Duodenal mucosa (tissue), 2 donors: ENCODE measurements at regions not wholly inside any gene's neighbourhood (a gene's known extent, or its start where the extent isn't known, plus 50 kb on each side); places are given as distances from the start of the nearest gene placed in this dataset.

Experiments
- H3K27ac ChIP-seq: one replicate; pipeline ENCODE4 v1.7.0; 2013; ENCODE audit warnings: low read depth, low read length
- H3K27me3 ChIP-seq, 2 donors: one replicate each; pipeline ENCODE4 v1.7.0; 2013; ENCODE audit warnings: low read length in 2 of 2, control low read depth in 1 of 2; ENCODE audit not compliant: insufficient read depth in 2 of 2, control insufficient read depth in 1 of 2
- H3K36me3 ChIP-seq, 2 donors: one replicate each; pipeline ENCODE4 v1.7.0; 2013; ENCODE audit warnings: low read length in 2 of 2, control low read depth in 1 of 2; ENCODE audit not compliant: insufficient read depth in 2 of 2, control insufficient read depth in 1 of 2
- H3K4me1 ChIP-seq, 2 donors: one replicate each; pipeline ENCODE4 v1.7.0; 2013; ENCODE audit warnings: low read length in 2 of 2, control low read depth in 1 of 2; ENCODE audit not compliant: insufficient read depth in 2 of 2, control insufficient read depth in 1 of 2
- H3K4me3 ChIP-seq, 2 donors: one replicate each; pipeline ENCODE4 v1.7.0; 2013; ENCODE audit warnings: low read length in 2 of 2, low read depth in 1 of 2
- H3K9ac ChIP-seq, 2 donors: one replicate each; pipeline ENCODE4 v1.7.0; 2013; ENCODE audit warnings: low read length in 2 of 2, low read depth in 1 of 2
- H3K9me3 ChIP-seq, 2 donors: one replicate each; pipeline ENCODE4 v1.7.0; 2013; ENCODE audit warnings: low read length in 2 of 2, control low read depth in 1 of 2; ENCODE audit not compliant: control insufficient read depth in 1 of 2

DNA sequence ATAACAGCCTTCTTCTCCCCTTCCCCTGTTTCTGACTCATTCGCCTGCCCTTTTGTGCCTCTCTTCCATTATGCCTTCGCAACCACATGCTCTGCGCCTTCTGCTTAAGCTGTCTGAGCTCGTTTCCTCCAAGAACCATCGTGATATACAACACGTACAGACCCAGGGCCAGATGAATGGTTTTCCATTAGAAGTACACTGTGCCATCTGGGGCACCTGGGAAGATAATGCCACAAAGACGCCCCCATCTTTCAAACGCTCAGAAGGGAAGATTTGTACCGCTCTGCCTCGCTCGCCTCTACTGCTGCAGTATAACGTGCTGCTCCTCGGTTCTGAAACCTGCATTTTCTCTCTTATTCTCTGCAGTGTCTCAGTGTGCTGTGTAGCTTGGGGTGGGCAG, 470.9 kb upstream of the STXBP6 start:
- no peaks in the 10 kb centered on the region for H3K36me3 ChIP-seq
- no peaks in the 10 kb centered on the region for H3K4me1 ChIP-seq
- H3K9ac ChIP-seq = no peak overlapping the region
- H3K9me3 ChIP-seq = peaks cover 2 to 4% of the 10 kb centered on the region in 2 donors
- no peaks in the 10 kb centered on the region for H3K27me3 ChIP-seq
- no peak overlapping the region for H3K27ac ChIP-seq
- H3K4me3 ChIP-seq = no peak overlapping the region

DNA sequence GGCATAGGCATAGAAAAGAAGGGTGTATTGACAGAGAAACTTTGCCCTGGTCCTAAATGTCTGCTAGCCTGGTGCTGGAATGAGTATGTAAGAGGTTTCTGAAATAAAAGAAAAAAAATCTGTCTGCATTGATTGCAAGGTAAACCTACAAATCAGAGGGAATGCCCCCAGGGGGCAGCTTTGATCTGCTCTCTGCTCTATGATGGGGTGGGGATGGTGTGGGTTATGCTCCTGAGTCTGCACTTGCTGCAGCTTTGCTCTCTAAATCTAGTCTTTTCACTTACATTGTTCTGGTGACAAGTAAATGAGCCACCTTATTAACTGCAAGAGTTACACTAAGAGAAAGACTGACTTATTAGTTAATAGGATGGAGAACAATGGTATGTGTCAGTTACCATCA, 468.4 kb upstream of the STXBP6 start:
- Histone ChIP-seq H3K27me3 (no peaks in the 10 kb centered on the region), H3K9ac (no peak overlapping the region), H3K27ac (no peak overlapping the region), H3K9me3 (no peaks in the 10 kb centered on the region), H3K36me3 (no peaks in the 10 kb centered on the region), H3K4me1 (no peaks in the 10 kb centered on the region), H3K4me3 (no peak overlapping the region)

DNA sequence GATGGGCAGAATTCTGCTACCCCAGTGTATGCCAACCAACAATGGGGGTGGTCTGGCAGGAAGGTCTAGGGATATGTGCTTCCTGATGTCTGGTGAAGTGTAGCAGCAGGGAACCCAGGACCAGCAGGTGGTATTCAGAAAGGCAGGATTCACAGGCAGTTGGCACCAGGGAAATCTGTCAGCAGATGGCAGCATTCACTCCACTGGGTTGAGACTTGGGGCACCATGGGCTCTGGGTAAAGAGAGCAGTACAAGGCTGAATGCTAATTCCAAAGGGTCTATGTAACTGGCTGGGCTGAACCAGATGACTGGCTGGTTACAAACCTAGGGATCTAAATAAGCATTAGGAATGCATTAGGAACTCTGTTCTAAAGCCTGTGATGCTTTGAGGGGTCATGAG, 466.9 kb upstream of the STXBP6 start:
- Histone ChIP-seq H3K4me1 (no peaks in the 10 kb centered on the region), H3K36me3 (no peaks in the 10 kb centered on the region), H3K4me3 (no peak overlapping the region), H3K9ac (no peak overlapping the region), H3K27ac (no peak overlapping the region), H3K9me3 (no peaks in the 10 kb centered on the region), H3K27me3 (no peaks in the 10 kb centered on the region)

DNA sequence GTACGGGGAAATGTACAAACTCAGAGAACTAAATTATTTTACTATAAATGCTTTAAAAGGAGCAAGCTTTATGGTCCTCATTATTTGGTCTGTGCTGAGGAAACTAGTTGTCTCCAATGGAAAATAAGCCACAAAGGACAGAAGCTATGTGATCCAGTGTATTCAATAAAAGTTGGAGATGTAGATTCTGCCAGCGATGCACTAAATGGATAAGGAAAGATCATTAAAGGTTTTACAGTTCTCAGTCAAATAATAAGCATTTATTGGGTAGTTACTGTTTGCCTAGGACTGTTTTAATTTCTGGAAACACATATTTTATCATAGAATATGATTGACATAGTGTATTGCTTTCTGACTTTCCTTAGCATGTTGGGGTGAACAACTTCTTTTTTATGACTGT, 458.9 kb upstream of the STXBP6 start:
- no peaks in the 10 kb centered on the region for H3K27me3 ChIP-seq

DNA sequence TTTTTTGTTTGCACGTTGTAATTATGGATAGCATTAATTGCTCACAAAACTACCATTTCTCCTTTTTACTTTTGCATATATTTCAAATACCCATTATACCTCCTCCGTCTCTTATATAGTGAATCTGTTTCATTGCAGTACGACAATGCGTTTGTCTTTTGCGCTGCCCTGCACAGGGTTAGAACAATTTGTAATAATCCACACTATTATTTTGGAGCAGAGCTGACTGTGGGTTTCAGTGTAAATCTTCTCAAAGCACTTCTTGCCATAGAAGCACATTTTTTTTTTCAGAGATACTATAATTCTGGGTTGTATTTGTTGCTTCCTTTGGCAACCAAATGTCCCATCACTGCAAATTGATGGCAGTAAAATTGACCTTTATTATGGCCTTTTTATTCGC, 451.8 kb upstream of the STXBP6 start:
- no peaks in the 10 kb centered on the region for H3K36me3 ChIP-seq
- H3K9me3 ChIP-seq = peaks cover 0 to 2% of the 10 kb centered on the region in 2 donors
- H3K9ac ChIP-seq = no peak overlapping the region
- no peaks in the 10 kb centered on the region for H3K27me3 ChIP-seq
- no peak overlapping the region for H3K27ac ChIP-seq
- no peaks in the 10 kb centered on the region for H3K4me1 ChIP-seq
- no peak overlapping the region for H3K4me3 ChIP-seq

More for the DNA sequence above, 458.9 kb upstream of the STXBP6 start:
- Histone ChIP-seq H3K4me3 (no peak overlapping the region), H3K9me3 (no peaks in the 10 kb centered on the region), H3K4me1 (no peaks in the 10 kb centered on the region), H3K9ac (no peak overlapping the region), H3K36me3 (no peaks in the 10 kb centered on the region), H3K27ac (no peak overlapping the region)

DNA sequence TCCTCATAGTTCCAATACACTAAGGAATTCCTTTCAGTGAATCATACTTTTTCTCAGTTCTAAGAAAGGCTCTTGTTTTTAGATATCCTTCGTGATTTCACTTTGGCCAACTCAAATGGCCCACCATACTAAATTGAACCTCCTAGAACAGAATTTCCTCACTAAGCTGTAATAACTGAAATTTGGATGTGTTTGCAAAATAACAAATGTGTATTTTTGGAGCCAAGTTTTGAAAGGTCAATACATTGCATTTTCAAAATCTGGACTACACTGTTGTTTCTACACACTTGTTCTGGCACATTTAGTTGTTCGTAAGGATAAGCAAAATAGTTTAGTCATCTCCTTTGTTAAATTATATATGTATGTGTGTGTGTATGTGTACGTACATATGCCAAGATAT, 439.0 kb upstream of the STXBP6 start:
- H3K4me3 ChIP-seq = no peak overlapping the region
- H3K36me3 ChIP-seq = no peaks in the 10 kb centered on the region
- no peak overlapping the region for H3K9ac ChIP-seq
- H3K27ac ChIP-seq = no peak overlapping the region
- no peaks in the 10 kb centered on the region for H3K9me3 ChIP-seq
- no peaks in the 10 kb centered on the region for H3K27me3 ChIP-seq
- H3K4me1 ChIP-seq = no peaks in the 10 kb centered on the region

DNA sequence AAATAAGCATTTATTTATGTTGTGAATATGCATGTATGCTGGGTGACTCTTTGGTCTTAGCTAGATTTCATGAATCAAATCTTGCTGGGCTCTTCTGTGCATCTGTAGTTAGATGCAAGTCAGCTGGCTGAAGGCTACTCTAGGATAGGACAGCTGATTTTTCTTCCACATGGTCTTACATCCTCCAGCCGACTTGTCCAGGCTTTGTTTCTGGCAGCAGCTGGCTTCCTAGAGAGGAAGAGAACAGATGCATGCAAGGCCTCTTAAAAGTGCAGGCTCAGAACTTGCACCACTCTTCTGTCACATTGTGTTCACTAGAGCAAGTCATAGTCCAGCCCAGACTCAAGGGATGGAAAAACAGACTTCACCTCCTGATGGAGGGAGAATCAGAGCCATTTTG, 435.4 kb upstream of the STXBP6 start:
- Histone ChIP-seq H3K27me3 (no peaks in the 10 kb centered on the region), H3K27ac (no peak overlapping the region), H3K9ac (no peak overlapping the region), H3K4me1 (no peaks in the 10 kb centered on the region), H3K36me3 (no peaks in the 10 kb centered on the region), H3K4me3 (no peak overlapping the region), H3K9me3 (no peaks in the 10 kb centered on the region)

DNA sequence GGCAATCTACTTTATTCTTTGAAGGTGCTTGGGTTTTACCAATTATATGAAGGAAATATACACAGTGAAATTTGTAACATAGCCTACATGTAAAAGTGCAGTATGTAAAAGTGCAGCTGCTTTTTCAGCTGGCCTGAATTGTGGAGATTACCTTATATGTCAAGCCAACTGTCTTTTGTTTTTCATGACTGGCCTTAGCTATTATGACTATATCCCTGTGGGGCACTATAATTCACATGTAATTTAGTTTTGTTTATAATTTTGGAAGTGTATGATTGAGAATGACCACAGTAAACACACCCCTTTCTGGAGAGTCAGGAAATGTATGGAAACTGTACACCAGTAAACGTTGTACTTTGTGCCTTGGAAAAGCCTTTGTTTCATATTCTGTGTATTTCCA, 435.0 kb upstream of the STXBP6 start:
- Histone ChIP-seq H3K36me3 (no peaks in the 10 kb centered on the region), H3K9me3 (no peaks in the 10 kb centered on the region), H3K9ac (no peak overlapping the region), H3K27me3 (no peaks in the 10 kb centered on the region), H3K27ac (no peak overlapping the region), H3K4me3 (no peak overlapping the region), H3K4me1 (no peaks in the 10 kb centered on the region)

DNA sequence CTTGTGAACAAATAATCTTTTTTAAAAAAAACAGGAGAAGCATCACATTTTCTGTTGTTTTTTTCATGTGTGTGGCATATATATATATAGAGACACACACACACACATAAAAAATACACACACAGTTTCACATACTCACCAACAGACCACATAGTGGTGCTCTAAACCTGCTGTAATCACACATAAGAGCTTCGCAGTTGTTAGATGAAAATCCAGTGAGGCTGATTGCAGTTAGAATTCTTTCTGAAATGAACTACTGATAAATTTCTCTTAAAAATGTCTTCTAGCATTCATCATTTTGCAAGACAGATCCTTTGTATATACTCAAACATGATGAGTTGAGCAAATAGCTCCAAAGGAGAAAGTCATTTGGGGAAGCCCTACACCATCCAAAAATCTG, 434.3 kb upstream of the STXBP6 start:
- Histone ChIP-seq H3K27ac (no peak overlapping the region), H3K27me3 (no peaks in the 10 kb centered on the region), H3K36me3 (no peaks in the 10 kb centered on the region), H3K4me1 (no peaks in the 10 kb centered on the region), H3K4me3 (no peak overlapping the region), H3K9me3 (no peaks in the 10 kb centered on the region), H3K9ac (no peak overlapping the region)

DNA sequence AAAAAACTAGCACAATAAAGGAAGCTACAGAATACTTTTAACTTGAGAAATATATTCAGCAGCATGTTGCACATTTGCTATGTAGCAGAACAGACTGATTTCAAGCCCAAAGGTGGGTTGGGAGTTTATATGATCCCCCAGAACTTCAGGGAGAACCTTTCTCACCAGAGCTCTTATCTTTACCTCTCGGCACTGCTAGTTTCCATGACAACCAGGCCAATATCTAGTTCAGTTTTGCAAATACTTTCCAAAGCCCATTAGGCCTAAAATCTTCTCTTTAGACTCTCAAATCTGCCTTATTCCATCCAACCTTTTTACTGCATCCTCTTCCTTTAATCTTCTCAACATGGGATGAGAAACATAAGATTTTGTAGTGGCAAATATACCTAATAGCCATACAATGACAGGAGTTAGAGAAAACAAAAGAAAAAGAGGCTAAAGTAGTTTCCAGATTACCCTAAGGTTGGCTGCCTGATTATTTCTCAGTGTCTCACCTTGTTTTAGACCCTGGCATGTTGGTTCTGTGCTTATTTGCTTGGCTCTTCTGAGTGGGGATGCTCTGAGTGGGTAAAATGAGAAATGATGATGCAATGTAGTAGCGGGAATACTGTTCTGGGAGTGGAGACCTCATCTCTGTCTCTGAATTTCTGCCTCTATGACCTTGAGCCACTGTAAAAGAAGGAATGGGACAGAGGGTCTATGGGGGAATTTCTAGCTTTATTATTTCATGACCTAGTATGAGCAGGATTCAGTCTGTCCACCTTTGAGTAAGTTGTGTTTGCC, 427.6 kb upstream of the STXBP6 start:
- no peak overlapping the region for H3K27ac ChIP-seq
- no peak overlapping the region for H3K4me3 ChIP-seq
- no peak overlapping the region for H3K9ac ChIP-seq

More for the DNA sequence above, 427.6 kb upstream of the STXBP6 start:
- Histone ChIP-seq H3K36me3 (no peaks in the 10 kb centered on the region), H3K4me1 (no peaks in the 10 kb centered on the region), H3K27me3 (no peaks in the 10 kb centered on the region), H3K9me3 (peaks cover 0 to 2% of the 10 kb centered on the region in 2 donors)
